RWPE1 (cell line): ENCODE measurements at regions not wholly inside any gene's neighbourhood (a gene's known extent, or its start where the extent isn't known, plus 50 kb on each side); places are given as distances from the start of the nearest gene placed in this dataset.

Experiments
- CTCF ChIA-PET: fragments of 350-600 bp; sonication (Branson Sonifier 250); formaldehyde crosslinking; extraction: SDS; loops from one replicate; lab custom pipeline; 2021; lab: Yijun Ruan, JAX
- POLR2A ChIA-PET: fragments of 400-600 bp; formaldehyde crosslinking; extraction: SDS; loops from one replicate; lab custom pipeline; 2020; ENCODE audit warnings: antibody characterized with exemption; ENCODE audit not compliant: low non-redundant PET; lab: Yijun Ruan, JAX
- DNase-seq: peaks from one replicate; pipeline ENCODE4 v3.0.0; 2012; ENCODE audit warnings: low spot score
- H3K27ac ChIP-seq: fragments of 450-650 bp; 2 replicates; pipeline ENCODE4 v1.5.1; 2017
- TF ChIP-seq, protein P1 (sequence below): fragments of 450-650 bp; conservative IDR thresholded peaks from 2 replicates; pipeline ENCODE4 v1.5.1; 2017; ENCODE audit warnings: low read depth, mild to moderate bottlenecking

DNA sequence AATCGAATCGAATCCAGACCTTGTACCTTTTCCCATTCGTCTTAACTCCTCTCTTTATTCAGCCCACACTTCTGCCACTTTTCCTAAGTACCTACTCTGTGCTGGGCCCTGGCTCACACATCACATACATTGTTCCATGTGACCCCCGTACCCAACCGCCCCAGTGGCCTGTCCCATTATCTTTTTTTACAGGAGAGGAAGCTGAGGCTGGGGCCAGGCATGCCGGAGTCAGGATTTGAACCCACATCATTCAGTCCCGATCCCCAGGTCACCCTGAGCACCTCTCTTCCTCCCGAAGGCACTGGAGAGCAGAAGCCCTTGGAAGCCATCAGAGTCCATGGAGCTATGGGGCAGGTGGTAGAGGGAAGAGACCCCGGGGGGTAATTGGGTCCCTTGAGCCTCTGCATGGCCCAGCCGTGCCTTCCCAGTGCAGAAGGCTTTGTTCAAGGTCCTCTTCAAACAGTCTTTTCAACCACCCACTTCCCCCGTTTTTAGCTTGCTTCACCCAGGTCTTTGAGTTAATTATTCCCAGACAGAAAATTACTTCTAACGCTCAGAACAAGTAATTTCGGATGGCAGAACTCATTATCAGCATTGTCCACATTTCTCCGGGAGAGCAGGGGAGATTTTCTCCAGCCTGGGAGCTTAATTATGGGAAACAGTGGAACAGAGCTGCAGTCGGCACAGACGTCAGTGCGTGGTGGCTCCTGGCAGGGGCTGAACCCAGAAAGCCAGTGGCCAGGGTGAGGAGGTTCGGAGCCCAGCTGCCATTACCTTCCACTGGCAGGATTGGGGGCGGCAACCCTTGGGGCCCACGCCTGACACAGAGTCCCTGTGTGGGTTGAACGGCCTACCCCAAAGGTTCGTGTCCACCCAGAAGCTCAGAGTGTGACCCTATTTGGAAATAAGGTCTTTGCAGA is 82.4 kb upstream of the RTL6 start:
- ChIA-PET POLR2A (no interaction called here), CTCF (no interaction called here)
- no peak overlapping the region for H3K27ac ChIP-seq
- DNase-seq, result no peak
- TF ChIP-seq, protein P1, sequence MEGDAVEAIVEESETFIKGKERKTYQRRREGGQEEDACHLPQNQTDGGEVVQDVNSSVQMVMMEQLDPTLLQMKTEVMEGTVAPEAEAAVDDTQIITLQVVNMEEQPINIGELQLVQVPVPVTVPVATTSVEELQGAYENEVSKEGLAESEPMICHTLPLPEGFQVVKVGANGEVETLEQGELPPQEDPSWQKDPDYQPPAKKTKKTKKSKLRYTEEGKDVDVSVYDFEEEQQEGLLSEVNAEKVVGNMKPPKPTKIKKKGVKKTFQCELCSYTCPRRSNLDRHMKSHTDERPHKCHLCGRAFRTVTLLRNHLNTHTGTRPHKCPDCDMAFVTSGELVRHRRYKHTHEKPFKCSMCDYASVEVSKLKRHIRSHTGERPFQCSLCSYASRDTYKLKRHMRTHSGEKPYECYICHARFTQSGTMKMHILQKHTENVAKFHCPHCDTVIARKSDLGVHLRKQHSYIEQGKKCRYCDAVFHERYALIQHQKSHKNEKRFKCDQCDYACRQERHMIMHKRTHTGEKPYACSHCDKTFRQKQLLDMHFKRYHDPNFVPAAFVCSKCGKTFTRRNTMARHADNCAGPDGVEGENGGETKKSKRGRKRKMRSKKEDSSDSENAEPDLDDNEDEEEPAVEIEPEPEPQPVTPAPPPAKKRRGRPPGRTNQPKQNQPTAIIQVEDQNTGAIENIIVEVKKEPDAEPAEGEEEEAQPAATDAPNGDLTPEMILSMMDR, result no peak

DNA sequence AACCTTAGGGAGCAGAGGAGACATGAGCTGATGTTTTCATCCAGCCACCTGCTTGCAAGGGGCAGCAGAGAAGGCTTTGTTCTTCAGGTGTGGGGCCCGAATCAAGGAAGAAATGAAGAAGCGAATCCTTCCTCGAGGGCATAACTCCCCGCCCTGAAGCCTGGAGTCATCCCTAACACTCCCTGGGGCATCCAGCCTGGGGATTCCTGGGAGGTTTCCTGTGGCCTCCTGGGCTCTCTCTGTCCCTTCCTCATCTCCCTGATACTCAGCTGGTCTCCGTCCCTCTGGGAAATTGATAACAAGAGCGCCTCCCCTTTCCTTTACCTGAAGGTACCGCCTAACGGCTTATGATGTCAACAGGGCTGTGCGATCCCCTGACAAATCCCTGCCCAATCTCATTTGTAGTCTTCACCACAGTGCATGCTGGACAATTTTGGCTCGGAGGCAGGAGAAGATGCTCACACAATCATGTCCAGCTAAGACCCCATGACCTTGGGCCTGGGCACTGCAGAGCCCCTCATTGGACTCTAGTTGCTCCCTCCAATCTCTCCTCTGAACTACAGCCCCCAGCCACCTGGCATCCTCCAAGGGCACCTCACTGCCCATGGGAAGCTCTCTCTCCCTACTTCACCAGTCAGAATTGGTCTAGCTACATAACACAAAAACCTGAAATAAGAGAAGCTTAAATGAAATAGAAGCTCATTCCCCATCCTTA is 80.6 kb upstream of the RTL6 start:
- H3K27ac ChIP-seq, result no peak overlapping the region
- TF ChIP-seq, protein P1, result no peak
- DNase-seq, result no peak
- POLR2A ChIA-PET, result no interaction called here
- CTCF ChIA-PET, result no interaction called here

- TF ChIP-seq, protein P1, result no peak
Measured at GRCh38 chr22:44578110-44578457, 80.1 kb upstream of the RTL6 start.

DNA sequence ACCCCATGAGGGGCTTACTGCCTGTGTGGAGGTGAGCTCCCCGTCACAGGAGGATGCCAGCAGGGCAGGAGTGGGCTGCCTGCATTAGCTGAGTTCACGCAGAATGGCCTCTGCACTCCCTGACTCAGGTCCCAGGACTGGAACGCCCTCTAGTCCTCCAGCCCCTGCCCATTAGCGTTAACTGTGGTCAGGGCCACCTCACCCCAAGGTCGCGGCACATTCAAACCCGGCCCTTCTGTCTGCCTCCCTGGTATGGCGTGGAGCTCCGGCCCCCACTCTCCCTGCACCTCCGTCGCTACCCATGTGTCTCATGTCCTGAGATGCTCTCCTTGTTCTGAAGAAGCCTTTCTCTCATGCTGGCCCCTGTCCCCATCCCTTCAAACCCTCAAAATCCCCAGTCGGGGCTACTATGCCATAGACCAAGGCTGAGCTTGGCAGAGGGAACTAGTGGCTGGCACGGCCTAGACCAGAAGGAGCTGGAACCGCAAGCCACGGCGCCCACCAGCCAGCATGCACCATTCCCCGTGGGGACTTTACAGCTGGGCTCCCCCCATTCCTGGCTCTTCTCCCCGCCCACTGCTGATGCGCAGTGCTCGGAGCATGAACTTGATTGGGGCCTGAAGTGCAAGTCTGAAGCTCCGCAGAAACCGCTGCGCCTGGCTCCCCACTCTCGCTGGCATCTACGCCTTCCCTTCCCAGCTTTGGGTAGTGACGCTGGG is 79.5 kb upstream of the RTL6 start:
- TF ChIP-seq, protein P1, result no peak
- ChIA-PET POLR2A (no interaction called here), CTCF (no interaction called here)
- no peak for DNase-seq
- no peak overlapping the region for H3K27ac ChIP-seq

More at GRCh38 chr22:44578110-44578457, 80.1 kb upstream of the RTL6 start:
- no peak for DNase-seq
- ChIA-PET CTCF (no interaction called here), POLR2A (no interaction called here)
- H3K27ac ChIP-seq, result no peak overlapping the region

DNA sequence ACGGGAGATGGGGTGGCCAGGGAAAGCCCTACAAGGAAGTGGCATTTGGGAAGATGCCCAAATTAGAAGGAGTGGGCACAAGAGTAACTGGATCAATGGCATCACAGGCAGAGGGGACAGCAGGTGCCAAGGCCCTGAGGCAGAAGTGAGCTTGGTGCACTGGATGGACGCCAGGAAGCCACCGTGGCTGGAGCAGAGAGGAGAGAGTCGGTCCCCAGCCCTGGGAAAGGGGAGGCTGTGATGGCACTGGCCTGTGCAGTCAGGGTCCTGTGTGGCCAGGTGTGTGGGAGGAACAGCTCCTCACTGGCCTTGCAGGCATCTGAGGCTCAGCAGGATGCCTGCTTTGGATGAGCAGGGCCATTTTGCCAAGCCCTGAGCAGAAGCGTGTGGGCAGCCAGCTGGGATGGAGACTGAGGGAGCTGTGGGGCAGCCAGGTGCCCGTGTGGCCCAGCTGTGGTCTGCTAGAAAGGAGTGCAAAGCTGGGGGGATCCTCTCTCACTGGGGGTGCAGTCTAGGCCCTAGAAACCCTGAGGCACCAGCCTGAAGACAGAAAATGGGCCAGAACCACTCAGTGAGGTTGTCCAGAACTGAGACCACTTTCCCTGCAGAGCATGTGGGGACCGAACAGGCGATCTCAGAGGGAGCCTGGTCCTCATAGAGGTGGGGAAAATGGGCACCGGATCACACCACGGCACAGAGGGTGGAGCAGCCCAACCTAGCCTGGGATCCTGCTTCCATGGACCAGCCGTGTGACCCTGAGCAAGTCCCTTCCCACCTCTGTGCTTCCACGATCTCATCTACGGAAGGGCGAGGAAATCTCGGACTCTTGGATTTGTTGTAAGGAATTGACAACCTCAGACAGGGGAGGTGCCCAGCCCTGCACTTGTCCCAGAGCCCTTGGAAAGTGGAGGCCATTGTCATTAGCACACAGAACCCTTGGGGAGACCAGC is 78.6 kb upstream of the RTL6 start:
- CTCF ChIA-PET, result no interaction called here
- H3K27ac ChIP-seq, result no peak overlapping the region
- TF ChIP-seq, protein P1, result no peak
- DNase-seq, result no peak
- POLR2A ChIA-PET, result no interaction called here
